H1 (cell line): ENCODE measurements at regions not wholly inside any gene's neighbourhood (a gene's known extent, or its start where the extent isn't known, plus 50 kb on each side); places are given as distances from the start of the nearest gene placed in this dataset.
A peak's percentile ranks its signal among the peaks of the same experiment; 100 is the strongest.

ENCODE experiments used
- CTCF ChIA-PET: fragments of 300-600 bp; sonication (Branson Sonifier 250); formaldehyde crosslinking; loops from one replicate; lab custom pipeline; 2021; ENCODE audit not compliant: partially characterized antibody; lab: Charles Lee
- POLR2A ChIA-PET: fragments of 300-600 bp; sonication (Branson Sonifier 250); formaldehyde crosslinking; loops from one replicate; lab custom pipeline; 2021; ENCODE audit warnings: inconsistent platforms; ENCODE audit not compliant: partially characterized antibody; lab: Charles Lee
- DNase-seq, 2 experiments: peaks; one replicate each; pipeline versions ENCODE4 v3.0.0 to v3.0.0-alpha.2; 2010 to 2022; ENCODE audit warnings: low spot score in 2 of 2, low read depth in 1 of 2, mixed read lengths in 1 of 2
- FAIRE-seq: peaks from 2 replicates; lab custom pipeline; 2011; peaks lifted over from hg19 to GRCh38; lab: Jason Lieb, UNC
- H2AFZ ChIP-seq: 2 replicates; pipeline ENCODE4 v1.8.1; 2012; ENCODE audit warnings: low read length, inconsistent platforms
- H2AK5ac ChIP-seq: 2 replicates; pipeline ENCODE4 v1.6.1; 2013; ENCODE audit warnings: low read depth, low read length
- H2BK120ac ChIP-seq: replicated peaks from 2 replicates; pipeline ENCODE3; 2013; ENCODE audit warnings: low read depth, low read length, inconsistent platforms
- H2BK12ac ChIP-seq: 2 replicates; pipeline ENCODE4 v1.6.1; 2013; ENCODE audit warnings: low read depth, low read length
- H2BK15ac ChIP-seq: 2 replicates; pipeline ENCODE4 v1.6.1; 2013; ENCODE audit warnings: low read length
- H2BK20ac ChIP-seq: 2 replicates; pipeline ENCODE4 v1.6.1; 2013; ENCODE audit warnings: low read length
- H2BK5ac ChIP-seq: 2 replicates; pipeline ENCODE4 v1.6.1; 2013; ENCODE audit warnings: low read depth, low read length
- H3K14ac ChIP-seq: 2 replicates; pipeline ENCODE4 v1.6.1; 2013; ENCODE audit warnings: inconsistent platforms; ENCODE audit not compliant: insufficient read length
- H3K18ac ChIP-seq: 2 replicates; pipeline ENCODE4 v1.6.1; 2013; ENCODE audit warnings: low read length; ENCODE audit errors: extremely low read depth
- H3K23ac ChIP-seq: 2 replicates; pipeline ENCODE4 v1.6.1; 2013; ENCODE audit warnings: inconsistent platforms; ENCODE audit not compliant: insufficient read length
- H3K23me2 ChIP-seq: 2 replicates; pipeline ENCODE4 v1.6.1; 2013; ENCODE audit warnings: low read depth, low read length
- H3K27ac ChIP-seq: 2 replicates; pipeline ENCODE4 v1.6.1; 2011; ENCODE audit warnings: low read depth, low read length, inconsistent platforms
- H3K27me3 ChIP-seq, 4 experiments: replicated peaks in 1 of 4; 1 replicate in 1 of 4; 2 replicates in 3 of 4; pipeline versions ENCODE4 v1.6.1 to v1.8.1; 2011 to 2013; ENCODE audit warnings: low read length in 3 of 4, mild to moderate bottlenecking in 3 of 4, inconsistent platforms in 2 of 4, mixed read lengths in 2 of 4, moderate library complexity in 1 of 4; ENCODE audit not compliant: control insufficient read depth in 3 of 4, insufficient read depth in 3 of 4; ENCODE audit errors: extremely low read depth in 1 of 4
- H3K36me3 ChIP-seq, 4 experiments: 2 replicates each; pipeline versions ENCODE4 v1.6.1 to v1.8.1; 2011 to 2013; ENCODE audit warnings: mild to moderate bottlenecking in 4 of 4, low read length in 3 of 4, moderate library complexity in 2 of 4, control low read depth in 1 of 4, inconsistent platforms in 1 of 4; ENCODE audit not compliant: insufficient read depth in 4 of 4, control insufficient read depth in 2 of 4
- H3K4ac ChIP-seq: replicated peaks from 2 replicates; pipeline ENCODE3; 2013; ENCODE audit warnings: low read length, low read depth, mixed read lengths, inconsistent platforms; ENCODE audit not compliant: insufficient read length
- H3K4me1 ChIP-seq, 4 experiments: replicated peaks in 1 of 4; 1 replicate in 1 of 4; 2 replicates in 3 of 4; pipeline versions ENCODE4 v1.6.1 to v1.8.1; 2011 to 2013; ENCODE audit warnings: low read length in 3 of 4, inconsistent platforms in 2 of 4, mixed read lengths in 1 of 4; ENCODE audit not compliant: insufficient read depth in 4 of 4, control insufficient read depth in 3 of 4
- H3K4me2 ChIP-seq, 2 experiments: 2 replicates each; pipeline versions ENCODE4 v1.6.1 to v1.8.1; 2011 to 2013; ENCODE audit warnings: low read depth in 2 of 2, low read length in 2 of 2, control low read depth in 1 of 2, inconsistent platforms in 1 of 2, mild to moderate bottlenecking in 1 of 2; ENCODE audit not compliant: insufficient read depth in 1 of 2
- H3K4me3 ChIP-seq, 4 experiments: fragments of 200-600, 300-600 bp in 1 of 4; sonication (generic), shearing (Covaris generic), sonication (Bioruptor Twin) in 1 of 4; 2 replicates each; pipeline versions ENCODE4 v1.5.1 to v1.8.1; 2011 to 2016; ENCODE audit warnings: low read length in 4 of 4, low read depth in 3 of 4, control low read depth in 2 of 4, inconsistent platforms in 2 of 4, mild to moderate bottlenecking in 2 of 4, mixed read lengths in 1 of 4, moderate library complexity in 1 of 4; ENCODE audit not compliant: insufficient read depth in 2 of 4; ENCODE audit errors: extremely low read depth in 1 of 4
- H3K56ac ChIP-seq: replicated peaks from 2 replicates; pipeline ENCODE3; 2013; ENCODE audit warnings: low read depth, mild to moderate bottlenecking, mixed read lengths, low read length, inconsistent platforms; ENCODE audit not compliant: insufficient read length
- H3K79me1 ChIP-seq: 2 replicates; pipeline ENCODE4 v1.6.1; 2013; ENCODE audit warnings: low read depth, low read length, control low read depth
- H3K79me2 ChIP-seq, 2 experiments: 2 replicates each; pipeline versions ENCODE4 v1.6.1 to v1.8.1; 2012 to 2013; ENCODE audit warnings: low read length in 2 of 2, mild to moderate bottlenecking in 2 of 2, inconsistent platforms in 1 of 2; ENCODE audit not compliant: insufficient read depth in 2 of 2, control insufficient read depth in 1 of 2
- H3K9ac ChIP-seq, 4 experiments: replicated peaks in 1 of 4; 1 replicate in 1 of 4; 2 replicates in 3 of 4; pipeline versions ENCODE4 v1.6.1 to v1.8.1; 2011 to 2013; ENCODE audit warnings: low read depth in 3 of 4, low read length in 3 of 4, control low read depth in 2 of 4, mild to moderate bottlenecking in 2 of 4, moderate library complexity in 2 of 4, inconsistent platforms in 1 of 4; ENCODE audit errors: extremely low read depth in 1 of 4
- H3K9me3 ChIP-seq, 2 experiments: 2 replicates each; pipeline versions ENCODE4 v1.6.1 to v1.8.1; 2012 to 2013; ENCODE audit warnings: mild to moderate bottlenecking in 2 of 2, moderate library complexity in 2 of 2, control low read depth in 1 of 2, inconsistent platforms in 1 of 2, low read depth in 1 of 2, low read length in 1 of 2, mixed read lengths in 1 of 2; ENCODE audit not compliant: insufficient read depth in 2 of 2
- H4K20me1 ChIP-seq, 2 experiments: replicated peaks in 1 of 2; 2 replicates each; pipeline versions ENCODE3 to v1.8.1; 2011 to 2013; ENCODE audit warnings: inconsistent platforms in 2 of 2, low read length in 2 of 2, mild to moderate bottlenecking in 1 of 2; ENCODE audit not compliant: insufficient read depth in 2 of 2, control insufficient read depth in 1 of 2
- H4K5ac ChIP-seq: 2 replicates; pipeline ENCODE4 v1.6.1; 2013; ENCODE audit warnings: low read length, low read depth, mixed read lengths, inconsistent platforms; ENCODE audit not compliant: insufficient read length
- H4K8ac ChIP-seq: 2 replicates; pipeline ENCODE4 v1.8.0; 2013; ENCODE audit warnings: mild to moderate bottlenecking, moderate library complexity, low read length, inconsistent platforms; ENCODE audit not compliant: insufficient read depth; ENCODE audit errors: extremely low read depth
- H4K91ac ChIP-seq: replicated peaks from 2 replicates; pipeline ENCODE3; 2013; ENCODE audit warnings: low read length, mixed read lengths, inconsistent platforms; ENCODE audit not compliant: insufficient read length
- CEBPB ChIP-seq: IDR thresholded peaks from 2 replicates; pipeline ENCODE4 v1.6.1; 2012; ENCODE audit warnings: low read depth, low read length
- CHD2 ChIP-seq: IDR thresholded peaks from 2 replicates; pipeline ENCODE4 v1.6.1; 2012; ENCODE audit warnings: low read length, improper control_type of control experiment
- JUND ChIP-seq: IDR thresholded peaks from 2 replicates; pipeline ENCODE4 v1.6.1; 2011; ENCODE audit warnings: mild to moderate bottlenecking, improper control_type of control experiment, low read length
- NANOG ChIP-seq: IDR thresholded peaks from 2 replicates; pipeline ENCODE4 v1.6.1; 2011; ENCODE audit warnings: low read length, low read depth, mild to moderate bottlenecking, inconsistent platforms; ENCODE audit not compliant: insufficient read depth, poor library complexity, severe bottlenecking
- POU5F1 ChIP-seq: IDR thresholded peaks from 2 replicates; pipeline ENCODE4 v1.6.1; 2011; ENCODE audit warnings: low read depth, mild to moderate bottlenecking, low read length, moderate library complexity
- RAD21 ChIP-seq, 2 experiments: IDR thresholded peaks in 1 of 2; conservative IDR thresholded peaks in 1 of 2; 2 replicates each; pipeline ENCODE4 v1.6.1; 2011; ENCODE audit warnings: low read depth in 2 of 2, low read length in 2 of 2, improper control_type of control experiment in 1 of 2, inconsistent platforms in 1 of 2, mild to moderate bottlenecking in 1 of 2, moderate library complexity in 1 of 2
- SP1 ChIP-seq: IDR thresholded peaks from 2 replicates; pipeline ENCODE4 v1.6.1; 2011; ENCODE audit warnings: low read depth, low read length
- SUZ12 ChIP-seq: fragments of 200-600 bp; sonication (generic); IDR thresholded peaks from 2 replicates; pipeline ENCODE4 v1.6.1; 2012; ENCODE audit warnings: mild to moderate bottlenecking, inconsistent platforms, low read length, moderate library complexity, mixed read lengths
- YY1 ChIP-seq: IDR thresholded peaks from 2 replicates; pipeline ENCODE4 v1.6.1; 2011; ENCODE audit warnings: low read depth, mild to moderate bottlenecking, low read length
- WGBS, 2 experiments: shearing (Covaris generic) in 1 of 2; methylation state at CpG; one replicate each; pipeline versions ENCODE4 v1.1.6 to v1.1.7; 2013 to 2015; ENCODE audit warnings: low lambda C conversion rate in 2 of 2, mixed read lengths in 2 of 2, inconsistent platforms in 1 of 2, low coverage in 1 of 2, missing lambda C conversion rate in 1 of 2; ENCODE audit not compliant: insufficient replicate concordance in 2 of 2, insufficient coverage in 1 of 2, insufficient read length in 1 of 2; ENCODE audit errors: extremely low coverage in 1 of 2, missing lambda C conversion rate in 1 of 2; 5-methylcytosine and 5-hydroxymethylcytosine counted together

GRCh38 chr11:106327134-106327533 is 249.7 kb downstream of the AASDHPPT start:
- Histone ChIP-seq H3K9ac (no peak overlapping the region), H2AFZ (no peak overlapping the region), H4K91ac (no peak overlapping the region), H3K18ac (no peak overlapping the region), H3K4me3 (no peak overlapping the region), H2BK20ac (no peak overlapping the region), H2AK5ac (no peak overlapping the region), H3K4me2 (peak overlapping the region; percentile 11 to 20; a peak in 3 of 4 replicates), H3K23ac (no peak overlapping the region), H2BK12ac (no peak overlapping the region), H4K5ac (no peak overlapping the region), H3K27me3 (no peaks in the 10 kb centered on the region), H3K36me3 (no peaks in the 10 kb centered on the region), H3K4me1 (peaks cover 3 to 8% (median 5%) of the 10 kb centered on the region in 4 experiments; a peak in 6 of 7 replicates), H3K27ac (no peak overlapping the region), H3K23me2 (no peaks in the 10 kb centered on the region), H3K4ac (no peak overlapping the region), H3K14ac (no peak overlapping the region), H3K79me2 (no peaks in the 10 kb centered on the region), H4K8ac (no peak overlapping the region), H3K9me3 (no peaks in the 10 kb centered on the region), H4K20me1 (no peaks in the 10 kb centered on the region), H3K56ac (no peak overlapping the region), H2BK5ac (no peak overlapping the region; the same call in 1 of the 2 replicates), H3K79me1 (no peaks in the 10 kb centered on the region), H2BK15ac (no peak overlapping the region), H2BK120ac (no peak overlapping the region)
- no peak for TF ChIP-seq CEBPB
- no peak for TF ChIP-seq SUZ12
- 0 out of 4 replicates have a peak, but pooled peaks of 1 of the 2 experiments have one; percentile 2 for TF ChIP-seq RAD21 (IDR thresholded peaks at IDR 0.05 in 1 of 2, conservative IDR thresholded peaks at IDR 0.05 in 1 of 2; ENCODE audit: low read depth in 2 of 2, low read length in 2 of 2)
- TF ChIP-seq JUND: no peak
- peak; percentile 75; the same call in 1 of the 2 replicates for TF ChIP-seq POU5F1
- 0 out of 2 replicates have a peak, but pooled peaks have one; percentile 14 for TF ChIP-seq YY1
- TF ChIP-seq CHD2: no peak
- 0 out of 2 replicates have a peak, but pooled peaks have one; percentile 29 for TF ChIP-seq SP1
- TF ChIP-seq NANOG: peak; percentile 86
- DNase-seq: peak; percentile 29 to 52
- peak; percentile 60 for FAIRE-seq
- 55% methylated on average over 3 of the region's 3 CpGs; no CpG with 5 or more reads in 1 of the 2 experiments for WGBS, 2 experiments
- POLR2A ChIA-PET: interaction anchor here (0.6 kb wide), 1 partner anchor 8 kb away, joined by 3 read pairs; no protein-coding TSS in a partner anchor
- CTCF ChIA-PET: interaction anchor here (0.5 to 0.7 kb wide), 2 partner anchors 29 to 591 kb away, joined by 3 to 4 read pairs; no protein-coding TSS in a partner anchor
